ENCODE measurements at regions not wholly inside any gene's neighbourhood (a gene's known extent, or its start where the extent isn't known, plus 50 kb on each side); places are given as distances from the start of the nearest gene placed in this dataset.
"Not testable (repeated sequence)": the region's sequence is repeated elsewhere in the genome, so short reads cannot be mapped to it uniquely, and the experiment has no call there.

DNA sequence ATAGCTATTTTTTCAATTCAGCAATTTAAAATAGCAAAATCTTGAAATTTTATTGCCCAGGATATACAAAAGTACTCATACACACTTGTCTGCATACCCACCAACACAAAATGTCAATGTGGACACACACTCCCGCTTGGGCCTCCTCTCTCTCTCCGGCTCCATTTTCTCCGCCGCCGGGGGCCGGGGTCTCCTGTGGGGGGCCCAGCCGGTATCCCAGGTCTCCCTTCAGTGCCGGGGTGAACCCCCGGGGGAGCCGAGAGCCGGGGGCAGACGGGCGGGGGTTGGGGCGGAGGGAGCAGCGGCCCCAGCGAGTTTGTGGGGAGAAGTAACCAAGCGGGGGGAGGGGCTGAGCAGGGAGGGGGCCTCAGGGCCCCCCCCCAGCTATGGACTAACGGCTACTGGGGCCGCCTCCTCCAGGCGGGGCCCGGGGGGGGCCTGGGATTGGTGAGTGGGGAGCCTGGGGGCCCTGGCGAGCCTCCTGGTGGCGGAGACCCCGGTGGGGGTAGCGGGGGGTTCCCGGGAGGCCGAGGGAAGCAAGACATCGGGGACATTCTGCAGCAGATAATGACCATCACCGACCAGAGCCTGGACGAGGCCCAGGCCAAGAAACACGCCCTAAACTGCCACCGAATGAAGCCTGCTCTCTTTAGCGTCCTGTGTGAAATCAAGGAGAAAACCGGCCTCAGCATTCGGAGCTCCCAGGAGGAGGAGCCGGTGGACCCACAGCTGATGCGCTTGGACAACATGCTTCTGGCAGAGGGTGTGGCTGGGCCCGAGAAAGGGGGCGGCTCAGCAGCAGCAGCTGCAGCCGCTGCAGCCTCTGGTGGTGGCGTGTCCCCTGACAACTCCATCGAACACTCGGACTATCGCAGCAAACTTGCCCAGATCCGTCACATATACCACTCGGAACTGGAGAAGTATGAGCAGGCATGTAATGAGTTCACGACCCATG lies 56.6 kb downstream of the CHST2 start:
- H3K27me3 ChIP-seq (ENCODE audit: control insufficient read depth, insufficient read depth, low read length); H3K36me3 ChIP-seq (ENCODE audit: control insufficient read depth, insufficient read depth, low read length); DNase-seq (ENCODE audit: low read depth); H3K4me3 ChIP-seq (ENCODE audit: low read depth, low read length); FAIRE-seq: not testable (repeated sequence)

DNA sequence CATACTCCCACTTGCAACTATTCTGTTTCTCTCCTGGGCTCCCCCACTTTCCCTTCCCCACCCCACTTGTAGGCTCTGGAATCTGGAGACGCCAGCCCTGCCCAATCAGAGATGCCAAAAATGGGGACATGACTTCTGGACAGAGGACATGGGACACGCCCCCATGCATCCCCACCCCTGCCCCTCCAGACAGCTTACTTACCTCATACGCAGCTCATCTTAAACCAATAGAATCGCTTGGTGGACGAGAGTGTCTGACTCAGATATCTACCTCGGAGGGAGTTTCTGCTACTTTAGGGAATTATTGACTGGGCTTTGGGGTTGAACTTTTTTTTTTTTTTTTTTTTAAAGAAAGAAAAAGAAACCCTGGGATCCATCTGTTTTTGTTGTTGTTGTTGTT lies 58.4 kb downstream of the CHST2 start:
- not testable (repeated sequence) for H3K27me3 ChIP-seq (ENCODE audit: control insufficient read depth, insufficient read depth, low read length); DNase-seq (ENCODE audit: low read depth); FAIRE-seq; H3K36me3 ChIP-seq (ENCODE audit: control insufficient read depth, insufficient read depth, low read length); H3K4me3 ChIP-seq (ENCODE audit: low read depth, low read length)

DNA sequence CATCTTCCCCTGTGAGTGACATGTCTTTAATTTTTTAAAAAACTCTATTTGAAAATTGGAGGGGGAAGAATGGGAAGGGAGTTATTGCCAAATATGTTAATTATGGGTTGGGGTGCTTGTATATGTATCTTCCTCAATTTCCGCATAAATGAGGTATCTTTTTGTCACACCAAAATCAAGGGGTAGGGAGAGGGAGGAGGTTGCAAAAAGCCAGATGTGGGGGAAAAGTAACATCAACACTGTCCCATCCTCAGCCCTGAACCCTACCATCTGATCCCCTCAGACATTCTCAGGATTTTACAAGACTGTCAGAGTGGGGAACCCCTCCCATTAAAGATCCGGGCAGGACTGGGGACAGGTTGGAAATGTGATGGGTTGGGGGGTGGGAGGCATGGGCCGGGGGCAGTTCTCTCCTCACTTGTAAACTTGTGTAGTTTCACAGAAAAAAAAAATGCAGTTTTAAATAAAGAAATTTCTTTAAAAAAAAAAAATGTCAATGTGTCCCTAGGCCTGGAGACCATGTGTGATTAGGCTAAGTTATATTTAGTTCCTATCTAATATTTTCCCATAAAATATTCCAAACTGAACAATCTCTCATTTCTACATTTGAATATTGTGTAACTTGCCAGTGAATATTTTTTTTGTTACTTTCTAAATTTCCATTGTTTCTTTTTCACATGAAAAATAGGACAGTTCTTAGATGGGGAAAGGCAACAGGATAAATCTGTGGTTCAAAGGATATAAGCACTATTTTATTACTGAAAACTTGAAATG lies 59.4 kb downstream of the CHST2 start:
- not testable (repeated sequence) for DNase-seq (ENCODE audit: low read depth); FAIRE-seq; H3K4me3 ChIP-seq (ENCODE audit: low read depth, low read length)

DNA sequence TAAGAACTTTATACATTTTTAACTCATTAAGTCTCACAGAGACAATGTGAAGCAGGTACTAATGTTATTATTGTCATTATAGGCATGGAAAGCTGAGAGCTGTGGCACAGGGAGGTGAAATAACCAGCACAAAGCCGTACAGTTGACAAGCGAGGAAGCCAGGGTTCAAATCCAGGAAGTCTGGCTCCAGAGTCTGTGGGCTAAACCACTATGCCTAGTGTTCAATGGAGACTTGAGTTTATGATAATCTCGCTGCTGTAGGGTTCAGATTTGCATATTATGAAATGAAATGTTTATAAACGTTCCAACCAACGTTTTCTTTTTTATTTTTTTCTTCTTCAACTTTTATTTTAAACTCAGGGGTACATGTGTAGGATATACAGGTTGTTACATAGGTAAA lies 60.0 kb downstream of the CHST2 start:
- Histone ChIP-seq H3K4me3 (ENCODE audit: low read depth, low read length) (no peak overlapping the region), H3K36me3 (ENCODE audit: control insufficient read depth, insufficient read depth, low read length) (no peaks in the 10 kb centered on the region), H3K27me3 (ENCODE audit: control insufficient read depth, insufficient read depth, low read length) (no peaks in the 10 kb centered on the region)
- DNase-seq (ENCODE audit: low read depth) (no peak), FAIRE-seq (no peak)
- TF ChIP-seq, protein P1, sequence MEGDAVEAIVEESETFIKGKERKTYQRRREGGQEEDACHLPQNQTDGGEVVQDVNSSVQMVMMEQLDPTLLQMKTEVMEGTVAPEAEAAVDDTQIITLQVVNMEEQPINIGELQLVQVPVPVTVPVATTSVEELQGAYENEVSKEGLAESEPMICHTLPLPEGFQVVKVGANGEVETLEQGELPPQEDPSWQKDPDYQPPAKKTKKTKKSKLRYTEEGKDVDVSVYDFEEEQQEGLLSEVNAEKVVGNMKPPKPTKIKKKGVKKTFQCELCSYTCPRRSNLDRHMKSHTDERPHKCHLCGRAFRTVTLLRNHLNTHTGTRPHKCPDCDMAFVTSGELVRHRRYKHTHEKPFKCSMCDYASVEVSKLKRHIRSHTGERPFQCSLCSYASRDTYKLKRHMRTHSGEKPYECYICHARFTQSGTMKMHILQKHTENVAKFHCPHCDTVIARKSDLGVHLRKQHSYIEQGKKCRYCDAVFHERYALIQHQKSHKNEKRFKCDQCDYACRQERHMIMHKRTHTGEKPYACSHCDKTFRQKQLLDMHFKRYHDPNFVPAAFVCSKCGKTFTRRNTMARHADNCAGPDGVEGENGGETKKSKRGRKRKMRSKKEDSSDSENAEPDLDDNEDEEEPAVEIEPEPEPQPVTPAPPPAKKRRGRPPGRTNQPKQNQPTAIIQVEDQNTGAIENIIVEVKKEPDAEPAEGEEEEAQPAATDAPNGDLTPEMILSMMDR (IDR thresholded peaks at IDR 0.05; ENCODE audit: insufficient read depth, low read length, severe bottlenecking): no peak

More for the DNA sequence above, 59.4 kb downstream of the CHST2 start:
- H3K36me3 ChIP-seq (ENCODE audit: control insufficient read depth, insufficient read depth, low read length); H3K27me3 ChIP-seq (ENCODE audit: control insufficient read depth, insufficient read depth, low read length): not testable (repeated sequence)

DNA sequence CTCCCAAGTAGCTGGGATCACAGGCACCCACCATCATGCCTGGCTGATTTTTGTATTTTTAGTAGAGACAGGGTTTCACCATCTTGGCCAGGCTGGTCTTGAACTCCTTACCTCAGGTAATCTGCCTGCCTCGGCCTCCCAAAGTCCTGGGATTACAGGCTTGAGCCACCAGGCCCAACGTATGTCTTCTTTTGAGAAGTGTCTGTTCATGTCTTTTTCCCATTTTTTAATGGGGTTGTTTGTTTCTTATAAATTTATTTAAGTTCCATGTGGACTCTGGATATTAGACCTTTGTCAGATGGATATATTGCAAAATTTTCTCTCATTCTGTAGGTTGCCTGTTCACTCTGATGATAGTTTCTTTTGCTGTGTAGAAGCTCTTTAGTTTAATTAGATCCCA lies 61.3 kb downstream of the CHST2 start:
- H3K27me3 ChIP-seq (ENCODE audit: control insufficient read depth, insufficient read depth, low read length); H3K4me3 ChIP-seq (ENCODE audit: low read depth, low read length); H3K36me3 ChIP-seq (ENCODE audit: control insufficient read depth, insufficient read depth, low read length); DNase-seq (ENCODE audit: low read depth); FAIRE-seq: not testable (repeated sequence)

DNA sequence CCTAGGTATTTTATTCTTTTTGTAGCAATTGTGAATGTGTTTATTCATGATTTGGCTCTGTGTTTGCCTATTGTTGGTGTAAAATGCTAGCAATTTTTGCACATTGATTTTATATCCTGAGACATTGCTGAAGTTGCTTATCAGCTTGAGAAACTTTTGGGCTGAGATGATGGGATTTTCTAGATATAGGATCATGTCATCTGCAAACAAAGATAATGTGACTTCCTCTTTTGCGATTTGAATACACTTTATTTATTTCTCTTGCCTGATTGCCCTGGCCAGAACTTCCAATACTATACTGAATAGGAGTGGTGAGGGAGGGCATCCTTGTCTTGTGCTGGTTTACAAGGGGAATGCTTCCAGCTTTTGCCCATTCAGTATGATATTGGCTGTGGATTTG lies 62.4 kb downstream of the CHST2 start:
- DNase-seq (ENCODE audit: low read depth); H3K27me3 ChIP-seq (ENCODE audit: control insufficient read depth, insufficient read depth, low read length); FAIRE-seq: not testable (repeated sequence)

DNA sequence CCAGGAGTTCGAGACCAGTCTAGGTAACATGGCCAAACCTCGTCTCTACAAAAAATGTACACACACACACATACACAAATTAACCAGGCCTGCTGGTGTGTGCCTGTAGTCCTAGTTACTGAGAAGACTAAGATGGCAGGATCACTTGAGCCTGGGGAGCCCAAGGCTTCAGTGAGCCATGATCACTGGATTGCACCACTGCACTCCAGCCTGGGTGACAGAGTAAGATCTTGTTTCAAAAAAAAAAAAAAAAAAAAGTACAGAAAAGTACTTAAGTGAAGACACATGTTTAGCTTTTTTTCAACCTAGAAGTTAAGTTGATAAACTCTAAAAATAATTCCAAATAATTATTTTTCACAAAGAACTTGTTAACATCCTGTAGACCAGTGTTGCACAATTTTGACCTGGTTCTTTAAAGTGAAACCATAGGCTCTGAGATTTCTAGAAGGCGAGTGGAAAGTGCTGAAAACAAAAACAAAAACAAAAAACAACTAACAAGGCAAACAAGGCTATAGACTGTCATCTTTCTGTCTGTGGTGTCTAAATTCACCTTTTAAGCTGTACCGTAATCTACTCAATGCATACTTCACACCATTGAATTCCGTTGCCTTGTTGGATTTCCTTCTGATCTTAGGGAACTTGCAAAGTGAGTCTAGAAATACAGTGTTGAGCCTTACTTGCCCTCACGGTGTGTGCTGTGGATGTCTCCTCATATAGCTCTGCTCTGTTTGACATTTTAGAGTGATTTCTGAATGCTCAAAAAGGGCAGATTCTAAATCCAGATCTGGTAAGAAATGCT lies 63.5 kb downstream of the CHST2 start:
- no peaks in the 10 kb centered on the region for H3K27me3 ChIP-seq (ENCODE audit: control insufficient read depth, insufficient read depth, low read length)
- TF ChIP-seq, protein P1 (IDR thresholded peaks at IDR 0.05; ENCODE audit: insufficient read depth, low read length, severe bottlenecking): no peak
- H3K4me3 ChIP-seq (ENCODE audit: low read depth, low read length): no peak overlapping the region
- DNase-seq (ENCODE audit: low read depth) (no peak), FAIRE-seq (no peak)
- no peaks in the 10 kb centered on the region for H3K36me3 ChIP-seq (ENCODE audit: control insufficient read depth, insufficient read depth, low read length)

More for the DNA sequence above, 62.4 kb downstream of the CHST2 start:
- not testable (repeated sequence) for H3K4me3 ChIP-seq (ENCODE audit: low read depth, low read length); H3K36me3 ChIP-seq (ENCODE audit: control insufficient read depth, insufficient read depth, low read length)

DNA sequence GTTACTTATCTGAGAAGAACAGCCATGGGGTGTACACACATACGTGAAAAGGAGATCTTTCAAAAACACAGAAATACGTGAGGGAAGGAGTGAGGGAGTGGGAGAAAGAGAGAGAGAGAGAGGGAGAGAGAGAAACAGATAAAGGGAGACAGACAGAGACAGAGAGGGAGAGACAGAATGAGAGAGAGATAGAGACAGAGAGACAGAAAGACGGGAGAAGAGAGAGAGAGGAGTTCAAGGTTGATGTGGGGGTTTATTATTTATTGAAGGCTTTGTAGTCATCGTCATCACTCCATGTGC lies 64.0 kb downstream of the CHST2 start:
- Histone ChIP-seq H3K4me3 (ENCODE audit: low read depth, low read length) (no peak overlapping the region), H3K36me3 (ENCODE audit: control insufficient read depth, insufficient read depth, low read length) (no peaks in the 10 kb centered on the region), H3K27me3 (ENCODE audit: control insufficient read depth, insufficient read depth, low read length) (no peaks in the 10 kb centered on the region)
- DNase-seq (ENCODE audit: low read depth) (no peak), FAIRE-seq (no peak)
- TF ChIP-seq, protein P1 (IDR thresholded peaks at IDR 0.05; ENCODE audit: insufficient read depth, low read length, severe bottlenecking): no peak

All from bronchial epithelial cell (primary cell).